Right lobe of liver (tissue), 4 donors: ENCODE measurements at regions not wholly inside any gene's neighbourhood (a gene's known extent, or its start where the extent isn't known, plus 50 kb on each side); places are given as distances from the start of the nearest gene placed in this dataset.

Experiments used
- POLR2A ChIP-seq: fragments of 450-650 bp; IDR thresholded peaks from one replicate; pipeline ENCODE4 v1.6.1; 2017; ENCODE audit warnings: antibody characterized with exemption, mild to moderate bottlenecking
- TF ChIP-seq, protein P1 (sequence below), 4 donors: fragments of 200-600 bp in 3 of 4; fragments of 450-650 bp in 1 of 4; IDR thresholded peaks; one replicate each; pipeline versions ENCODE4 v1.5.1 to v1.8.0; 2016 to 2022; ENCODE audit warnings: antibody characterized with exemption in 4 of 4, mild to moderate bottlenecking in 2 of 4
- donor health status: DM: no; HTN: no; CAD: no.
- donor health status: DM: no; HTN: no; CAD: no.
- donor health status: DM: no; HTN: yes; CAD: no.

DNA sequence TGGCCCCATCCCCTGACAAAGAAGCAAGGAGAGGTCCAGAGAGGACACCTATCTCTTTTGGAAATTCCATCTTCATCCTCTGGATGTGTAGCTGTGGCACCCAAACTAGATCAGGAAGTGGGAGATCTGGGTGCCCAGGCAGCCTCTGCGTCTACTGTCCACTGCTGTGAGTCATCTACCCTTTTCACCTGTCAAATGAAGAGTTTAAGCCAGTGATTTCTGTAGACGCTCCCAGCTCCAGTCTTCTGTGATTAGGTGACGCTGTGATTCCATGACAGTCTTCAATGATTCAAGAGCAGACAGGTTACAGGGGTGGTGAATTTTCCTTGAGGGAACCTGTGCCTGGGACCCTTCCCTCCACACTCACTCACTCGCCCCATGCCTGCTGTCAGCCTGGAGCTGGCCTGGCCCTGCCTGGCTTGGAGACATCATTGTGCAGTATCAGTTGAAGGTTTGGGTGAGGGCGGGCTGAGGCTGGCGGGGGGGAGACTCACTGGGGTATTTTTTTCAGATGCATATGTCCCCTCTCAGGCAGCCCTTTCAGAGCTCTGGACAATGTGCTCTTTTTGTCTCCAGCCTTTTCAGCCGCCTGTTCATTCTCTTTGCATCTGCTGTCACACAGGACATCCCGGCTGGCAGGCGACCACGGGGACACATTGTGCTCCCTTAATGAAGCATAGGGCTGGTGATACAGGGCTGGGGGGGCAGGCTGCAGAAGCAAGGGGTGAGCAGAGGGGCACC is 56.8 kb upstream of the PARP11 start:
- TF ChIP-seq, protein P1, sequence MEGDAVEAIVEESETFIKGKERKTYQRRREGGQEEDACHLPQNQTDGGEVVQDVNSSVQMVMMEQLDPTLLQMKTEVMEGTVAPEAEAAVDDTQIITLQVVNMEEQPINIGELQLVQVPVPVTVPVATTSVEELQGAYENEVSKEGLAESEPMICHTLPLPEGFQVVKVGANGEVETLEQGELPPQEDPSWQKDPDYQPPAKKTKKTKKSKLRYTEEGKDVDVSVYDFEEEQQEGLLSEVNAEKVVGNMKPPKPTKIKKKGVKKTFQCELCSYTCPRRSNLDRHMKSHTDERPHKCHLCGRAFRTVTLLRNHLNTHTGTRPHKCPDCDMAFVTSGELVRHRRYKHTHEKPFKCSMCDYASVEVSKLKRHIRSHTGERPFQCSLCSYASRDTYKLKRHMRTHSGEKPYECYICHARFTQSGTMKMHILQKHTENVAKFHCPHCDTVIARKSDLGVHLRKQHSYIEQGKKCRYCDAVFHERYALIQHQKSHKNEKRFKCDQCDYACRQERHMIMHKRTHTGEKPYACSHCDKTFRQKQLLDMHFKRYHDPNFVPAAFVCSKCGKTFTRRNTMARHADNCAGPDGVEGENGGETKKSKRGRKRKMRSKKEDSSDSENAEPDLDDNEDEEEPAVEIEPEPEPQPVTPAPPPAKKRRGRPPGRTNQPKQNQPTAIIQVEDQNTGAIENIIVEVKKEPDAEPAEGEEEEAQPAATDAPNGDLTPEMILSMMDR (IDR thresholded peaks at IDR 0.05), result no peak
- no peak for TF ChIP-seq POLR2A
